HL-60 (cell line): ENCODE measurements at regions not wholly inside any gene's neighbourhood (a gene's known extent, or its start where the extent isn't known, plus 50 kb on each side); places are given as distances from the start of the nearest gene placed in this dataset.

Experiments used
- DNase-seq, 2 experiments: peaks; one replicate each; pipeline ENCODE4 v3.0.0-alpha.2; 2010 to 2020; ENCODE audit warnings: low read depth in 1 of 2, low spot score in 1 of 2
- H3K27ac ChIP-seq: fragments of 250-450 bp; sonication (Bioruptor Pico); replicated peaks from 2 replicates; pipeline ENCODE4 v1.5.1; 2020; ENCODE audit warnings: mild to moderate bottlenecking, moderate library complexity
- H3K27me3 ChIP-seq: fragments of 250-450 bp; sonication (Bioruptor Pico); 2 replicates; pipeline ENCODE4 v1.5.1; 2021; ENCODE audit warnings: mild to moderate bottlenecking, moderate library complexity; ENCODE audit not compliant: insufficient read depth, poor library complexity, severe bottlenecking
- H3K4me3 ChIP-seq: replicated peaks from 2 replicates; pipeline ENCODE4 v1.5.1; 2011; ENCODE audit warnings: mild to moderate bottlenecking, control low read depth, low read length; ENCODE audit not compliant: insufficient read depth
- CTCF ChIP-seq: IDR thresholded peaks from one replicate; pipeline ENCODE4 v1.5.1; 2011; ENCODE audit warnings: low read length, control low read depth, inconsistent platforms; ENCODE audit not compliant: insufficient read depth
- GABPA ChIP-seq: IDR thresholded peaks from 2 replicates; pipeline ENCODE4 v1.6.1; 2012; ENCODE audit warnings: low read depth
- POLR2AphosphoS5 ChIP-seq: IDR thresholded peaks from 2 replicates; pipeline ENCODE4 v1.6.1; 2012; ENCODE audit warnings: low read depth
- REST ChIP-seq: IDR thresholded peaks from 2 replicates; pipeline ENCODE4 v1.6.1; 2012; ENCODE audit warnings: low read depth; ENCODE audit not compliant: insufficient replicate concordance
- SPI1 ChIP-seq: IDR thresholded peaks from 2 replicates; pipeline ENCODE4 v1.6.1; 2012; ENCODE audit warnings: low read depth, mild to moderate bottlenecking, borderline replicate concordance

GRCh38 chr2:150152230-150152629 lies 335.2 kb downstream of the RND3 start:
- Histone ChIP-seq H3K27me3 (no peaks in the 10 kb centered on the region), H3K27ac (no peak overlapping the region), H3K4me3 (no peak overlapping the region)
- TF ChIP-seq CTCF (no peak), REST (no peak)
- no peak for DNase-seq

- TF ChIP-seq GABPA (no peak), POLR2AphosphoS5 (no peak), SPI1 (no peak), CTCF (no peak), REST (no peak)
- no peak for DNase-seq
- H3K4me3 ChIP-seq = no peak overlapping the region
- no peak overlapping the region for H3K27ac ChIP-seq
- no peaks in the 10 kb centered on the region for H3K27me3 ChIP-seq
Measured at GRCh38 chr2:150150144-150150543, 337.3 kb downstream of the RND3 start.

GRCh38 chr2:150147889-150148683 lies 339.4 kb downstream of the RND3 start:
- H3K4me3 ChIP-seq = no peak overlapping the region
- DNase-seq = no peak
- TF ChIP-seq POLR2AphosphoS5 (no peak), CTCF (no peak), GABPA (no peak), REST (no peak), SPI1 (no peak)
- no peak overlapping the region for H3K27ac ChIP-seq
- H3K27me3 ChIP-seq = no peaks in the 10 kb centered on the region
